HEK293T (cell line): ENCODE measurements at regions not wholly inside any gene's neighbourhood (a gene's known extent, or its start where the extent isn't known, plus 50 kb on each side); places are given as distances from the start of the nearest gene placed in this dataset.

Experiments
- CTCF ChIA-PET: fragments of 350-600 bp; formaldehyde crosslinking; extraction: SDS; loops from one replicate; lab custom pipeline; 2021; ENCODE audit warnings: antibody characterized with exemption, inconsistent platforms; lab: Yijun Ruan, JAX
- POLR2A ChIA-PET: fragments of 350-600 bp; formaldehyde crosslinking; extraction: SDS; loops from one replicate; lab custom pipeline; 2020; ENCODE audit warnings: antibody characterized with exemption, inconsistent platforms; lab: Yijun Ruan, JAX
- DNase-seq: peaks from one replicate; pipeline ENCODE4 v3.0.0; 2012; ENCODE audit warnings: mixed read lengths; ENCODE audit errors: extremely low spot score
- ARNT ChIP-seq: fragments of 450-650 bp; IDR thresholded peaks from 2 replicates; pipeline ENCODE4 v1.6.1; 2017; ENCODE audit warnings: mild to moderate bottlenecking
- BHLHE40 ChIP-seq: fragments of 450-650 bp; IDR thresholded peaks from 2 replicates; pipeline ENCODE4 v1.6.1; 2016; ENCODE audit warnings: mild to moderate bottlenecking, moderate library complexity, borderline replicate concordance
- CTBP1 ChIP-seq: fragments of 450-650 bp; IDR thresholded peaks from 2 replicates; pipeline ENCODE4 v1.6.1; 2016; ENCODE audit warnings: borderline replicate concordance
- ELF4 ChIP-seq: fragments of 450-650 bp; IDR thresholded peaks from 2 replicates; pipeline ENCODE4 v1.6.1; 2017; ENCODE audit warnings: antibody characterized with exemption
- FOXA1 ChIP-seq: fragments of 450-650 bp; IDR thresholded peaks from 2 replicates; pipeline ENCODE4 v1.6.1; 2016; ENCODE audit warnings: mild to moderate bottlenecking
- FOXK2 ChIP-seq: fragments of 450-650 bp; IDR thresholded peaks from 2 replicates; pipeline ENCODE4 v1.6.1; 2016; ENCODE audit warnings: mild to moderate bottlenecking
- FOXM1 ChIP-seq: fragments of 450-650 bp; IDR thresholded peaks from 2 replicates; pipeline ENCODE4 v1.6.1; 2017; ENCODE audit warnings: mild to moderate bottlenecking, borderline replicate concordance
- HDGF ChIP-seq: fragments of 450-650 bp; IDR thresholded peaks from 2 replicates; pipeline ENCODE4 v1.6.1; 2017; ENCODE audit warnings: antibody characterized with exemption, borderline replicate concordance
- L3MBTL2 ChIP-seq: fragments of 450-650 bp; conservative IDR thresholded peaks from 2 replicates; pipeline ENCODE4 v1.6.1; 2016; ENCODE audit warnings: mild to moderate bottlenecking
- LEF1 ChIP-seq: fragments of 450-650 bp; IDR thresholded peaks from 2 replicates; pipeline ENCODE4 v1.6.1; 2017; ENCODE audit warnings: mild to moderate bottlenecking, borderline replicate concordance
- NFRKB ChIP-seq: fragments of 450-650 bp; IDR thresholded peaks from 2 replicates; pipeline ENCODE4 v1.6.1; 2016; ENCODE audit warnings: mild to moderate bottlenecking, moderate library complexity
- PKNOX1 ChIP-seq: fragments of 450-650 bp; IDR thresholded peaks from 2 replicates; pipeline ENCODE4 v1.6.1; 2016
- SP1 ChIP-seq: fragments of 450-650 bp; IDR thresholded peaks from 2 replicates; pipeline ENCODE4 v1.6.1; 2017
- SUZ12 ChIP-seq: fragments of 450-650 bp; IDR thresholded peaks from 2 replicates; pipeline ENCODE4 v1.6.1; 2016; ENCODE audit warnings: mild to moderate bottlenecking
- TARDBP ChIP-seq: fragments of 450-650 bp; IDR thresholded peaks from 2 replicates; pipeline ENCODE4 v1.6.1; 2016
- ZNF384 ChIP-seq: fragments of 450-650 bp; IDR thresholded peaks from 2 replicates; pipeline ENCODE4 v1.6.1; 2016

GRCh38 chr4:165631912-165632311, 241.1 kb upstream of the TLL1 start:
- DNase-seq: no peak
- TF ChIP-seq BHLHE40: no peak
- CTCF ChIA-PET: no interaction called here
- POLR2A ChIA-PET: no interaction called here

- ChIA-PET CTCF (no interaction called here), POLR2A (no interaction called here)
- TF ChIP-seq FOXA1 (no peak), ELF4 (no peak), LEF1 (no peak), FOXM1 (no peak), SP1 (no peak)
- no peak for DNase-seq
Observed at GRCh38 chr4:165634766-165635165, 238.3 kb upstream of the TLL1 start.

DNA sequence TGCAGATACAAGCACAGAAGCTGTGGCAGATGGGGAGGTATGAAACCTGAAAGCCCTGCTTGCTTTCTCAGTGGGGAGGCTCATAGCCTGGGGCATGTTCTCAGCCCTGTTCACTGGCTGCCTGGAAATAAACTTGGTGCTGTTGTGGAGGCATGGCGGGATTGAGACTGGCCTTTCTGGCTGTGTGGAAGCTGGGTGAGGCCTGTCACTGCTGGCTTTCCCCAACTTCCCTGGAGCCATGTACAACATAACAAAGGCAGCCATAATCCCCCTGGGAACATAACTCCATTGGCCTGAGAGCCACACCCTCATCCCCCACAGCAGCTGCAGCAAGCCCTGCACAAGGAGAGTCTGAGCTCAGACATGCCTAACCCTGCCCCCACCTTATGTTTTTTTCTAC, 237.7 kb upstream of the TLL1 start:
- TF ChIP-seq L3MBTL2: no peak
- TF ChIP-seq FOXM1: no peak
- TF ChIP-seq FOXA1: no peak
- no peak for TF ChIP-seq NFRKB
- POLR2A ChIA-PET: no interaction called here
- DNase-seq: no peak
- CTCF ChIA-PET: no interaction called here

GRCh38 chr4:165635951-165636350, 237.1 kb upstream of the TLL1 start:
- no peak for DNase-seq
- ChIA-PET POLR2A (no interaction called here), CTCF (no interaction called here)
- TF ChIP-seq FOXM1: no peak
- TF ChIP-seq ARNT: no peak
- TF ChIP-seq ZNF384: no peak
- no peak for TF ChIP-seq L3MBTL2
- TF ChIP-seq NFRKB: no peak

GRCh38 chr4:165651901-165652300, 221.1 kb upstream of the TLL1 start:
- CTCF ChIA-PET: no interaction called here
- POLR2A ChIA-PET: no interaction called here
- no peak for DNase-seq
- no peak for TF ChIP-seq FOXK2
- TF ChIP-seq ARNT: no peak
- no peak for TF ChIP-seq ZNF384
- no peak for TF ChIP-seq FOXM1
- TF ChIP-seq PKNOX1: no peak
- no peak for TF ChIP-seq HDGF
- no peak for TF ChIP-seq NFRKB
- no peak for TF ChIP-seq SUZ12
- no peak for TF ChIP-seq BHLHE40
- no peak for TF ChIP-seq TARDBP

DNA sequence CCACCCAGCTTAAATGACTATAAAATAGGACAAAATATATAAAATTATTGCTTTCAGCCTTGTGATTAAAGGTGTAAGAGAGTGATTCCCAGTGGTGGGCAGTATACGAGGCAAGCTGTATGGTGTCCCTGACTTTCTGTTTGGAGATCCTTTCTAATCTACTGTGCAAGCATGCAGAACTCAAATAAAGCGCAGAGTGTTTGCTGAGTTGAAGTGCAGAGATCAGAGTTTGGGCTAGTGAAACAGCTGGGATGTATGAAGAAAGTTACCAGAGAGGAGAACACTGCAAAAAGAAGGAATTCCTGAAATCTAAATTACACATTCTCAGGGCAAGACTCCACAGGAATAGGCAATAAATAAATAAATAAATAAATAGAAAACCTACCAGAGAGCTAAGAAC, 218.5 kb upstream of the TLL1 start:
- no peak for TF ChIP-seq HDGF
- no peak for TF ChIP-seq ELF4
- TF ChIP-seq PKNOX1: no peak
- POLR2A ChIA-PET: no interaction called here
- CTCF ChIA-PET: no interaction called here
- no peak for DNase-seq

DNA sequence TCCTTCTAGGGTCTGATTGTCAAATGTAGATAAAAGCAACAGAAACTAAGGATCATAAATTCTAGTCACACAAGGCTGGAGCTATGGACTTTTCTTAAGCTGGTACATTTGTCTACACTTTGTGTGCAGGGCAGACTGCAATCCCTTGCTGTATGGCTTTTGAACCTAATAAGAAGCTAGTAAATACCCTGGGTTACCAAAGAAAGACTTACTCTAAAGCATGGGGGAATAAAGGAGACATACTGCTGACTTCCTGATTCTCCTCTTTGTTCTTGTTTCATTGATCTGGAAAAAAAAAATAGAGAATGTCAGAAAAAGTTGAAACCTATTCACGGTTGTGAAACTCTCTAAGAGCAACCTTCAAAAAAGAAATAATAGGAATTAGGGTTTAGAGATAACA, 216.6 kb upstream of the TLL1 start:
- no peak for DNase-seq
- POLR2A ChIA-PET: no interaction called here
- CTCF ChIA-PET: no interaction called here
- TF ChIP-seq SUZ12: no peak
- TF ChIP-seq FOXA1: no peak
- TF ChIP-seq FOXK2: no peak
- no peak for TF ChIP-seq BHLHE40
- TF ChIP-seq ZNF384: no peak
- no peak for TF ChIP-seq HDGF
- no peak for TF ChIP-seq ELF4
- TF ChIP-seq PKNOX1: no peak
- TF ChIP-seq NFRKB: no peak
- no peak for TF ChIP-seq CTBP1
- TF ChIP-seq TARDBP: no peak

DNA sequence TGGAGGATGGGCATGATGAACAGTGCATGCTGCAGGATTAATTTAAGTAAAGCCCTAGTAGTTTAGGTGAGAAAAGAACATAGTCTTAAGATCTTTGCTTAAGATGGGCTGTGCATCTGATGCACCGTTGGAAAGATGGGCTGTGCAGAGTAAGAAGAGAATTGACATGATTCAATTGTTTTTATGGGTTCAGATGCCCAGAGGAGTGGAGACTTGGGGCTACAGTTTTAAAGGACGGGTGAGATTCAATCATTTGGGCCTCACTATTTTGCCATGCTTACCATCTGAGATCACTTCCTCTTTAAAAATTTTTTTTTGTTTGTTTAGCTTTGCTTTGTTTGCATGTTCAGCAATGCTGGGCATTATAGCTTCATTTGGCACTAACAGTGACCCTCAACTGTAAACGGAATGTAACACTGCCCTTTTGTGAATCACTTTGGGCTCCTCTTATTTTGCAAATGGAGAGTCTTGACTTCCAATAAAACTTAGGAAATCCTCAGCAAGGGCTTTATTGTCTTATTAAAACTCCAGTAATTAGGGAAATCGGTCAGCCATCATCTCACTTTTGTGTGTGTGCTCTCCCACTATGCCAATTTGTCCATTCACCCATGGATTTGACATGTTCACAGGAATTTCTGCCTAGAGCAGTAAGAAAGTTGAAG, 216.1 kb upstream of the TLL1 start:
- POLR2A ChIA-PET: no interaction called here
- TF ChIP-seq SP1: no peak
- CTCF ChIA-PET: no interaction called here
- no peak for DNase-seq
